GM21381 (cell line): ENCODE measurements at regions not wholly inside any gene's neighbourhood (a gene's known extent, or its start where the extent isn't known, plus 50 kb on each side); places are given as distances from the start of the nearest gene placed in this dataset.

Source experiments
- ATAC-seq: cut with Tn5 transposase; IDR thresholded peaks from one replicate; pipeline ENCODE4 v1.9.1; 2021; ENCODE audit warnings: mild to moderate bottlenecking, moderate library complexity; ENCODE audit not compliant: unreplicated experiment

- no peak for ATAC-seq
Measured at GRCh38 chr15:93459396-93459795, 370.4 kb upstream of the RGMA start.

- no peak for ATAC-seq
Measured at GRCh38 chr15:93458597-93458996, 369.6 kb upstream of the RGMA start.

- no peak for ATAC-seq
Measured at GRCh38 chr15:93454788-93455187, 365.8 kb upstream of the RGMA start.

GRCh38 chr15:93452537-93453211, 363.7 kb upstream of the RGMA start:
- no peak for ATAC-seq

GRCh38 chr15:93451822-93452221, 362.8 kb upstream of the RGMA start:
- no peak for ATAC-seq

- no peak for ATAC-seq
Measured at GRCh38 chr15:93451265-93451664, 362.3 kb upstream of the RGMA start.

GRCh38 chr15:93449798-93450197, 360.8 kb upstream of the RGMA start:
- no peak for ATAC-seq

- ATAC-seq = no peak
Measured at GRCh38 chr15:93438310-93438709, 349.3 kb upstream of the RGMA start.

- ATAC-seq = no peak
Measured at GRCh38 chr15:93432474-93432873, 343.5 kb upstream of the RGMA start.

- no peak for ATAC-seq
Measured at GRCh38 chr15:93428807-93429351, 339.9 kb upstream of the RGMA start.

GRCh38 chr15:93428150-93428549, 339.1 kb upstream of the RGMA start:
- no peak for ATAC-seq

- no peak for ATAC-seq
Measured at GRCh38 chr15:93424131-93424530, 335.1 kb upstream of the RGMA start.

- no peak for ATAC-seq
Measured at GRCh38 chr15:93422476-93422875, 333.5 kb upstream of the RGMA start.

GRCh38 chr15:93420477-93420876, 331.5 kb upstream of the RGMA start:
- ATAC-seq = no peak

- ATAC-seq = no peak
Measured at GRCh38 chr15:93420050-93420452, 331.0 kb upstream of the RGMA start.

- no peak for ATAC-seq
Measured at GRCh38 chr15:93418566-93418965, 329.6 kb upstream of the RGMA start.

- no peak for ATAC-seq
Measured at GRCh38 chr15:93417631-93418030, 328.6 kb upstream of the RGMA start.

GRCh38 chr15:93417156-93417555, 328.1 kb upstream of the RGMA start:
- no peak for ATAC-seq

- no peak for ATAC-seq
Measured at GRCh38 chr15:93415576-93415975, 326.6 kb upstream of the RGMA start.

GRCh38 chr15:93414576-93415231, 325.7 kb upstream of the RGMA start:
- ATAC-seq = no peak

GRCh38 chr15:93413745-93414144, 324.7 kb upstream of the RGMA start:
- no peak for ATAC-seq

- no peak for ATAC-seq
Measured at GRCh38 chr15:93399121-93399520, 310.1 kb upstream of the RGMA start.
